ENCODE measurements at regions not wholly inside any gene's neighbourhood (a gene's known extent, or its start where the extent isn't known, plus 50 kb on each side); places are given as distances from the start of the nearest gene placed in this dataset.

DNA sequence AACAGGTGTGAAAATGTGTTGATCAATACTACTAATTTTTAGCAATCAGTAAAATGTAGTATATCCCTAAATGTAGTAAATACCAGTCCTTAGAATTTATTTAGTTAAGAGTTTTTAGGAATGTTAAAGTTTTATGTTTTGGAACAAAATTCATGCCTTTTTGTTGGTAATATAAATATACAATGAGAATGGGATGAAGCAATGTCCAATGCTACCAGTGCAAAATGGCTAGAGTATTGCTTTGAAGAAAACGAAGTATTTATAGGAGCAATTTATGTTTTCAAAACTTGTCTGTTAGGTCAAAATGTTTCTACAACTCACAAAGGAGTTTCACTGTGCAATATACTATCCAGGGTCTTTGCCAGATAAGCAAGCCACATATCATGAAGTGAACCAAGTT is 851.5 kb downstream of the PCDH18 start:
- intact Hi-C loops (cut with micrococcal nuclease; ENCODE audit: unreplicated experiment), result no loop called here
- Histone ChIP-seq H3K9me3 (ENCODE audit: insufficient read depth, low read depth) (no peaks in the 10 kb centered on the region), H3K9me2 (ENCODE audit: insufficient read depth) (no peaks in the 10 kb centered on the region), H3K4me3 (no peak overlapping the region), H3K4me1 (replicated peaks; ENCODE audit: insufficient read depth) (no peaks in the 10 kb centered on the region), H3K79me2 (ENCODE audit: low read depth) (no peaks in the 10 kb centered on the region), H3K4me2 (no peak overlapping the region), H4K20me1 (ENCODE audit: insufficient read depth) (no peaks in the 10 kb centered on the region), H3F3A (ENCODE audit: insufficient read depth, low read depth) (no peaks in the 10 kb centered on the region), H2AFZ (no peak overlapping the region), H3K27ac (no peak overlapping the region), H3K36me3 (ENCODE audit: low read depth) (no peaks in the 10 kb centered on the region), H3K27me3 (ENCODE audit: insufficient read depth, low read depth) (no peaks in the 10 kb centered on the region)
- CTCF ChIA-PET, result no interaction called here
- POLR2A ChIA-PET (ENCODE audit: unreplicated experiment), result no interaction called here
- DNase-seq, result no peak
- no TSS peak for BruUV-seq (replicated peaks)
- TF ChIP-seq, protein P1, sequence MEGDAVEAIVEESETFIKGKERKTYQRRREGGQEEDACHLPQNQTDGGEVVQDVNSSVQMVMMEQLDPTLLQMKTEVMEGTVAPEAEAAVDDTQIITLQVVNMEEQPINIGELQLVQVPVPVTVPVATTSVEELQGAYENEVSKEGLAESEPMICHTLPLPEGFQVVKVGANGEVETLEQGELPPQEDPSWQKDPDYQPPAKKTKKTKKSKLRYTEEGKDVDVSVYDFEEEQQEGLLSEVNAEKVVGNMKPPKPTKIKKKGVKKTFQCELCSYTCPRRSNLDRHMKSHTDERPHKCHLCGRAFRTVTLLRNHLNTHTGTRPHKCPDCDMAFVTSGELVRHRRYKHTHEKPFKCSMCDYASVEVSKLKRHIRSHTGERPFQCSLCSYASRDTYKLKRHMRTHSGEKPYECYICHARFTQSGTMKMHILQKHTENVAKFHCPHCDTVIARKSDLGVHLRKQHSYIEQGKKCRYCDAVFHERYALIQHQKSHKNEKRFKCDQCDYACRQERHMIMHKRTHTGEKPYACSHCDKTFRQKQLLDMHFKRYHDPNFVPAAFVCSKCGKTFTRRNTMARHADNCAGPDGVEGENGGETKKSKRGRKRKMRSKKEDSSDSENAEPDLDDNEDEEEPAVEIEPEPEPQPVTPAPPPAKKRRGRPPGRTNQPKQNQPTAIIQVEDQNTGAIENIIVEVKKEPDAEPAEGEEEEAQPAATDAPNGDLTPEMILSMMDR (conservative IDR thresholded peaks at IDR 0.05), result no peak

DNA sequence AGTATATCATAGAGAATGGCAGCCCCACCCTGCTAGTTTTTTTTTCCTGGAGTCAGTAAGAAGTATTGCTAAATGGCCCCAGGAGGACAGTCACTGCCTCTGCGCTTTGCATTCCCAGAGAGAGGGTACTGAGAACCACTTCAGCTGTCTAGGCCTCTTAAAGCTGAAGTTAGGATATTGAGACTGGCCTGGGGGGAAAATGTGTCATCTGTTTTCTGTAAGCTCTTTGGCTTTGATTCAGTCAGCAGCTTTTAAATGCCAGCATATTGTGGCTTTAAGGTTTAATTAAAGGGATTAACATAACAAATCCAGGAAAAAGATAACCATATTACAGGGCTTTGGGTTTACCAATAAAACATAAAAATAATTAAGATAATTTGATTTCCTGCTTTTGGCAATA is 852.0 kb downstream of the PCDH18 start:
- DNase-seq, result no peak
- H3K27ac ChIP-seq, result no peak overlapping the region
- H2AFZ ChIP-seq, result no peak overlapping the region
- no peaks in the 10 kb centered on the region for H3F3A ChIP-seq (ENCODE audit: insufficient read depth, low read depth)
- no peaks in the 10 kb centered on the region for H3K27me3 ChIP-seq (ENCODE audit: insufficient read depth, low read depth)
- ChIA-PET CTCF (no interaction called here), POLR2A (ENCODE audit: unreplicated experiment) (no interaction called here)
- H3K4me2 ChIP-seq, result no peak overlapping the region
- intact Hi-C loops (cut with micrococcal nuclease; ENCODE audit: unreplicated experiment), result no loop called here
- H3K36me3 ChIP-seq (ENCODE audit: low read depth), result no peaks in the 10 kb centered on the region
- H3K79me2 ChIP-seq (ENCODE audit: low read depth), result no peaks in the 10 kb centered on the region
- TF ChIP-seq, protein P1 (conservative IDR thresholded peaks at IDR 0.05), result no peak
- no peak for TF ChIP-seq EZH2 (IDR thresholded peaks at IDR 0.05; ENCODE audit: low read depth)
- no peaks in the 10 kb centered on the region for H4K20me1 ChIP-seq (ENCODE audit: insufficient read depth)
- H3K4me3 ChIP-seq, result no peak overlapping the region
- H3K4me1 ChIP-seq (replicated peaks; ENCODE audit: insufficient read depth), result no peaks in the 10 kb centered on the region
- no peaks in the 10 kb centered on the region for H3K9me2 ChIP-seq (ENCODE audit: insufficient read depth)
- no peaks in the 10 kb centered on the region for H3K9me3 ChIP-seq (ENCODE audit: insufficient read depth, low read depth)
- no TSS peak for BruUV-seq (replicated peaks)

DNA sequence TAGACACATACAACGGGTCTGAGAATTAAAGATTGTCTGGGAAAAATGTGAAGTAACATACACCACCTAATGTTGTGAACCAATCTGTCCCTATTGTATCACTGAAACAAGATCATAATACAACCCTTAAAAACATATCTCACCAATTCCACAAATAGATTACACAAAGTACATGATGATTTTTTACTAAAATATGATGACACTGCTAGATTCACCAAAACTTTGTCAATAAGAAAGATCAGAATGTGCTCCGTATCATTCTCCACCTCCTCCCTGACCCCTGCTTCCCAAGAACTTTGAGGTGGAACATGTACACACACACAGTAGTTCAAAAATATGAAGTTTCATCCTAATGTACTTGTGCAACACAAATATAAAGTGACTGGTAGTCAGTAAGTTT is 862.0 kb downstream of the PCDH18 start:
- H2AFZ ChIP-seq, result no peak overlapping the region
- no peaks in the 10 kb centered on the region for H3K36me3 ChIP-seq (ENCODE audit: low read depth)
- intact Hi-C loops (cut with micrococcal nuclease; ENCODE audit: unreplicated experiment), result no loop called here
- ChIA-PET CTCF (no interaction called here), POLR2A (ENCODE audit: unreplicated experiment) (no interaction called here)
- no peak overlapping the region for H3K4me3 ChIP-seq
- no peak for DNase-seq
- TF ChIP-seq EZH2 (IDR thresholded peaks at IDR 0.05; ENCODE audit: low read depth), result no peak
- TF ChIP-seq, protein P1 (conservative IDR thresholded peaks at IDR 0.05), result no peak
- H3K79me2 ChIP-seq (ENCODE audit: low read depth), result no peaks in the 10 kb centered on the region
- H3K4me1 ChIP-seq (replicated peaks; ENCODE audit: insufficient read depth), result no peaks in the 10 kb centered on the region
- H3K9me2 ChIP-seq (ENCODE audit: insufficient read depth), result no peaks in the 10 kb centered on the region
- H3K27ac ChIP-seq, result no peak overlapping the region
- no peaks in the 10 kb centered on the region for H3K27me3 ChIP-seq (ENCODE audit: insufficient read depth, low read depth)
- no TSS peak for BruUV-seq (replicated peaks)
- H3F3A ChIP-seq (ENCODE audit: insufficient read depth, low read depth), result no peaks in the 10 kb centered on the region
- no peaks in the 10 kb centered on the region for H4K20me1 ChIP-seq (ENCODE audit: insufficient read depth)
- H3K9me3 ChIP-seq (ENCODE audit: insufficient read depth, low read depth), result no peaks in the 10 kb centered on the region
- no peak overlapping the region for H3K4me2 ChIP-seq

All from PC-9 (cell line).